BJ (cell line): ENCODE measurements at regions not wholly inside any gene's neighbourhood (a gene's known extent, or its start where the extent isn't known, plus 50 kb on each side); places are given as distances from the start of the nearest gene placed in this dataset.

Experiments used
- CTCF ChIA-PET: fragments of 350-600 bp; formaldehyde crosslinking; extraction: SDS; loops from one replicate; lab custom pipeline; 2021; ENCODE audit warnings: antibody characterized with exemption, inconsistent platforms; lab: Yijun Ruan, JAX
- POLR2A ChIA-PET: fragments of 300-600 bp; sonication (Branson Sonifier 250); formaldehyde crosslinking; extraction: SDS; loops from one replicate; lab custom pipeline; 2021; ENCODE audit warnings: antibody characterized with exemption; lab: Charles Lee
- DNase-seq: peaks from one replicate; pipeline ENCODE4 v3.0.0-alpha.2; 2011; ENCODE audit warnings: low read depth
- H3K27me3 ChIP-seq: 2 replicates; pipeline ENCODE4 v1.6.0; 2011; ENCODE audit warnings: low read length; ENCODE audit not compliant: control insufficient read depth, insufficient read depth
- H3K36me3 ChIP-seq: 2 replicates; pipeline ENCODE4 v1.5.1; 2011; ENCODE audit warnings: low read length; ENCODE audit not compliant: control insufficient read depth, insufficient read depth
- H3K4me3 ChIP-seq: 2 replicates; pipeline ENCODE4 v1.5.1; 2011; ENCODE audit warnings: low read depth, mild to moderate bottlenecking, control low read depth, low read length
- CTCF ChIP-seq: IDR thresholded peaks from 2 replicates; pipeline ENCODE4 v1.5.1; 2011; ENCODE audit warnings: low read depth, mild to moderate bottlenecking, control low read depth, inconsistent platforms, low read length, moderate library complexity; ENCODE audit not compliant: insufficient read depth

GRCh38 chr3:148089171-148089570 lies 608.5 kb upstream of the AGTR1 start:
- H3K27me3 ChIP-seq, result no peaks in the 10 kb centered on the region
- H3K4me3 ChIP-seq, result no peak overlapping the region
- no peaks in the 10 kb centered on the region for H3K36me3 ChIP-seq
- TF ChIP-seq CTCF, result no peak
- CTCF ChIA-PET, result interaction anchor here (0.7 kb wide), 1 partner anchor 12 kb away, joined by 3 read pairs; no protein-coding TSS in a partner anchor
- POLR2A ChIA-PET, result no interaction called here
- no peak for DNase-seq

- Histone ChIP-seq H3K4me3 (no peak overlapping the region), H3K27me3 (no peaks in the 10 kb centered on the region), H3K36me3 (no peaks in the 10 kb centered on the region)
- TF ChIP-seq CTCF, result no peak
- ChIA-PET POLR2A (no interaction called here), CTCF (no interaction called here)
- no peak for DNase-seq
These were observed 607.5 kb upstream of the AGTR1 start for GRCh38 chr3:148090156-148090555.

GRCh38 chr3:148092624-148093347 lies 604.9 kb upstream of the AGTR1 start:
- H3K4me3 ChIP-seq, result no peak overlapping the region
- ChIA-PET CTCF (no interaction called here), POLR2A (no interaction called here)
- no peak for TF ChIP-seq CTCF
- H3K36me3 ChIP-seq, result no peaks in the 10 kb centered on the region
- no peaks in the 10 kb centered on the region for H3K27me3 ChIP-seq
- no peak for DNase-seq

GRCh38 chr3:148093753-148094152 lies 604.0 kb upstream of the AGTR1 start:
- no peak for DNase-seq
- no peak overlapping the region for H3K4me3 ChIP-seq
- H3K36me3 ChIP-seq, result no peaks in the 10 kb centered on the region
- no peaks in the 10 kb centered on the region for H3K27me3 ChIP-seq
- CTCF ChIA-PET, result interaction anchor here (1.1 kb wide), 1 partner anchor 11 kb away, joined by 5 read pairs; no protein-coding TSS in a partner anchor
- TF ChIP-seq CTCF, result no peak
- POLR2A ChIA-PET, result no interaction called here

GRCh38 chr3:148095962-148096361 lies 601.7 kb upstream of the AGTR1 start:
- no peak for TF ChIP-seq CTCF
- Histone ChIP-seq H3K4me3 (no peak overlapping the region), H3K27me3 (no peaks in the 10 kb centered on the region), H3K36me3 (no peaks in the 10 kb centered on the region)
- ChIA-PET POLR2A (no interaction called here), CTCF (no interaction called here)
- no peak for DNase-seq
